GM12865 (cell line): ENCODE measurements at regions not wholly inside any gene's neighbourhood (a gene's known extent, or its start where the extent isn't known, plus 50 kb on each side); places are given as distances from the start of the nearest gene placed in this dataset.
"Not testable (repeated sequence)": the region's sequence is repeated elsewhere in the genome, so short reads cannot be mapped to it uniquely, and the experiment has no call there.

Experiments used
- DNase-seq: peaks from one replicate; pipeline ENCODE4 v3.0.0; 2010; ENCODE audit warnings: low read depth
- H3K4me3 ChIP-seq: 2 replicates; pipeline ENCODE4 v1.5.1; 2011; ENCODE audit warnings: mild to moderate bottlenecking, low read depth, low read length, control low read depth
- CTCF ChIP-seq: IDR thresholded peaks from 2 replicates; pipeline ENCODE4 v1.5.1; 2011; ENCODE audit warnings: low read length, control low read depth, low read depth, inconsistent platforms; ENCODE audit not compliant: insufficient read depth; ENCODE audit errors: missing control alignments

DNA sequence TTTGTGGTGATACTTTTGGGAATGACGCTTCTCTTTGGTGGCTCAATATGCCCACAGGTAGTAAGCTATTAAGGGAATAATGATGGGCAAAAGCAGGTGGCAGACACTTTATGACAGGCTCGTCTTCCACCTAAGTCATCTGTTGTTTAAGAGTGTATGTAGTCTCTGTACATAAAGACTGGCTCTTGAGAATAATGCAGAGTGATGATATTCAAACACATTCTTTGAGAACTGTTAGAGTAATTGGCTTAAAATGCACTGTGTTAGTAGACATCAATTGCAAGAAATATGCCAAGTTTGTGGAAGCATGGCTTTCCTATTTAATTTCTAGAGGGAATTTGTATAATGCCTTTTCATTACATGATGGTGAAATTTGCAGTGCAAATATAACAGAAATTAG, 694.8 kb upstream of the MIS18BP1 start:
- no peak for DNase-seq
- TF ChIP-seq CTCF, result no peak
- H3K4me3 ChIP-seq, result no peak overlapping the region

GRCh38 chr14:45946251-45946650, 693.2 kb upstream of the MIS18BP1 start:
- H3K4me3 ChIP-seq, result no peak overlapping the region
- TF ChIP-seq CTCF, result no peak
- no peak for DNase-seq

GRCh38 chr14:45940318-45940717, 687.3 kb upstream of the MIS18BP1 start:
- no peak overlapping the region for H3K4me3 ChIP-seq
- no peak for DNase-seq
- no peak for TF ChIP-seq CTCF

- no peak for DNase-seq
Measured at GRCh38 chr14:45939572-45939971, 686.6 kb upstream of the MIS18BP1 start.

DNA sequence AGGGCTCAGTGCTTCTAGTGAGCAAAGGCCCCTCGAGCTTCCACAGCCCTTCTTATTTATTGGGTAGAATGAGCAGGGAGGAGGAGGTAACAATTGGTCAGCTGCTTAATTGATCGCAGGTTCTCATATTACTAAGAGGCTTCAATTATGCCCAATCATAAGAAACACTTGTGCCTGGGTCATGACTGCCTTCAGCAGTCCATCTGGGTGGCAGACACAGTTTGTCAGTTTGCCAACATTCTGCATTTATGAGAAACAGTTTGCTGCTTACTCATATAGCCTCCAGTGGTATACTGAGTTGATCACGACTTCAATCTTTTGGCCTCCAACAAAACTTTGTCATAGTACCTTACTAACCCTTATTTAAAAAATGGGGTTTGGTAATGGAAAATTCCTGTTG, 667.0 kb upstream of the MIS18BP1 start:
- H3K4me3 ChIP-seq, DNase-seq: not testable (repeated sequence)

More at GRCh38 chr14:45939572-45939971, 686.6 kb upstream of the MIS18BP1 start:
- H3K4me3 ChIP-seq, result no peak overlapping the region
- no peak for TF ChIP-seq CTCF

- no peak for DNase-seq
- no peak for TF ChIP-seq CTCF
- H3K4me3 ChIP-seq, result no peak overlapping the region
Measured at GRCh38 chr14:45916340-45916953, 663.4 kb upstream of the MIS18BP1 start.

DNA sequence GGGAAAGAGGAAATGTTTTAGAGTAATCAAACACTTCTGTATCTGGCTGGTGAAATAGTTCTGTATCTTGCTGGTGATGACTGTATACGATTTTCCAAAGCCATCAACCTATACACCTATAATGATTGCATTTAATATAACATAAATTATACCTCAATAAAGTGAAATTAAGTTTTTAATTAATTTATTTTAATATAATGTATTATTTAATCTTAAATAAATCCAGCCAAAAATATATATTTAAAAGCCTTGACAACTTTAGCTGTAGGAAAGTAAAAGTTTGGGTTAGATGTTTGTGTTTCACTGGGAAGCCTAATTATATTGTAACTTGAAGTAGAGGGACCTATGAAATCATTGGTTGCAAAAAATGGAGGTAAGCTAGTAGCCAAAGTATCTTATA, 654.8 kb upstream of the MIS18BP1 start:
- no peak for DNase-seq
- H3K4me3 ChIP-seq, result no peak overlapping the region
- TF ChIP-seq CTCF, result no peak
